ENCODE measurements at regions not wholly inside any gene's neighbourhood (a gene's known extent, or its start where the extent isn't known, plus 50 kb on each side); places are given as distances from the start of the nearest gene placed in this dataset.

GRCh38 chr4:27830251-27830650 lies 969.6 kb downstream of the STIM2 start:
- intact Hi-C loops (cut with DNase I; ENCODE audit: low total_unique reads), result no loop called here
- no peak for TF ChIP-seq POLR2A (IDR thresholded peaks at IDR 0.05)
- TF ChIP-seq, protein P1, sequence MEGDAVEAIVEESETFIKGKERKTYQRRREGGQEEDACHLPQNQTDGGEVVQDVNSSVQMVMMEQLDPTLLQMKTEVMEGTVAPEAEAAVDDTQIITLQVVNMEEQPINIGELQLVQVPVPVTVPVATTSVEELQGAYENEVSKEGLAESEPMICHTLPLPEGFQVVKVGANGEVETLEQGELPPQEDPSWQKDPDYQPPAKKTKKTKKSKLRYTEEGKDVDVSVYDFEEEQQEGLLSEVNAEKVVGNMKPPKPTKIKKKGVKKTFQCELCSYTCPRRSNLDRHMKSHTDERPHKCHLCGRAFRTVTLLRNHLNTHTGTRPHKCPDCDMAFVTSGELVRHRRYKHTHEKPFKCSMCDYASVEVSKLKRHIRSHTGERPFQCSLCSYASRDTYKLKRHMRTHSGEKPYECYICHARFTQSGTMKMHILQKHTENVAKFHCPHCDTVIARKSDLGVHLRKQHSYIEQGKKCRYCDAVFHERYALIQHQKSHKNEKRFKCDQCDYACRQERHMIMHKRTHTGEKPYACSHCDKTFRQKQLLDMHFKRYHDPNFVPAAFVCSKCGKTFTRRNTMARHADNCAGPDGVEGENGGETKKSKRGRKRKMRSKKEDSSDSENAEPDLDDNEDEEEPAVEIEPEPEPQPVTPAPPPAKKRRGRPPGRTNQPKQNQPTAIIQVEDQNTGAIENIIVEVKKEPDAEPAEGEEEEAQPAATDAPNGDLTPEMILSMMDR (IDR thresholded peaks at IDR 0.05), result no peak
- TF ChIP-seq POLR2AphosphoS5 (IDR thresholded peaks at IDR 0.05), result no peak
- no peak for TF ChIP-seq EP300 (IDR thresholded peaks at IDR 0.05)

DNA sequence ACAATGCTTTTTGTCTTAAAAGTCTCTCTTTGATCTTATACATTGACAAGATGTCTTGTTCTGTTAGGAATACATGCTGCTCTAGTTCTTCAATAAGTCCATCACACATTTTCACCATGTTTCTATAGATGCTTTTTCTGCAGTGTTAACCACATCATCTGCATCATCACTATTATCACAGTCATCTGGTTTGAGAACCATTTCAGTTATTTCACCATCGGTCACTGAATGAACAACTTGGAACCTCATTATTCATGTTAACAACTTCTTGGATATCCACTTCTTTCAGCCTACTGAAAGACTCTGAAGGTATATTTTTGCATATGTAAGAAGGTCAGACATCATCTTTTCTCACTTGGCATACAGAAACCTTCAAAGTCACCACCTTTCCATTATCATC lies 975.2 kb downstream of the STIM2 start:
- H3K4me3 ChIP-seq, result no peak overlapping the region
- intact Hi-C loops (cut with DNase I; ENCODE audit: low total_unique reads), result no loop called here
- H3K4me1 ChIP-seq, result no peaks in the 10 kb centered on the region
- no peaks in the 10 kb centered on the region for H3K9me3 ChIP-seq
- no peak for DNase-seq
- 83 to 95% (median 88%) methylated on average over 1 of the region's 1 CpG for WGBS, 5 donors
- no peaks in the 10 kb centered on the region for H3K27me3 ChIP-seq
- TF ChIP-seq EP300 (IDR thresholded peaks at IDR 0.05) (no peak), POLR2A (IDR thresholded peaks at IDR 0.05) (no peak), POLR2AphosphoS5 (IDR thresholded peaks at IDR 0.05) (no peak)
- TF ChIP-seq, protein P1 (IDR thresholded peaks at IDR 0.05), result no peak
- H3K36me3 ChIP-seq, result no peaks in the 10 kb centered on the region
- no peak overlapping the region for H3K27ac ChIP-seq

More at GRCh38 chr4:27830251-27830650, 969.6 kb downstream of the STIM2 start:
- Histone ChIP-seq H3K4me1 (no peaks in the 10 kb centered on the region), H3K27ac (no peak overlapping the region), H3K36me3 (no peaks in the 10 kb centered on the region), H3K4me3 (no peak overlapping the region), H3K27me3 (no peaks in the 10 kb centered on the region), H3K9me3 (no peaks in the 10 kb centered on the region)
- DNase-seq, result no peak
- WGBS, 5 donors, result 73 to 84% (median 75%) methylated on average over 3 of the region's 3 CpGs

DNA sequence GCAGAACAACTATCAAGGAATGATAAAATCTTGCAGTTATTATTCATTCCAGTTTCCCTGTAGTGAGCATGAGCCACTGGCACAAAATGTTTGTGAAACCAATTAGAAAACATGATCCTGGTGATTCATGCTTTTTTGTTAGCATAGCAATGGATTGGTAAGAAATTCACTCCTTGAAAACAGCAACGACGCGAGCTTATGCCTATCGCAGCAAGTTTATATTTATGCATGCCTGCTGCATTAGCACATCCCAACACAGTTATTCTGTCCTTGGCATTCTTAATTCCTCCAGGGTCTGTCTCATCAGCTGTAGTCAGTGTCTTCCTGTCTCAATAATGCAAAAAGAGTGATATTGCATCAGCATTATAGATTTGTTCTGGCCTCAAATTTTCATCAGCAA lies 975.9 kb downstream of the STIM2 start:
- no peaks in the 10 kb centered on the region for H3K9me3 ChIP-seq
- no peak for DNase-seq
- no peaks in the 10 kb centered on the region for H3K36me3 ChIP-seq
- no peaks in the 10 kb centered on the region for H3K4me1 ChIP-seq
- no peak overlapping the region for H3K27ac ChIP-seq
- intact Hi-C loops (cut with DNase I; ENCODE audit: low total_unique reads), result no loop called here
- no peak for TF ChIP-seq POLR2A (IDR thresholded peaks at IDR 0.05)
- TF ChIP-seq, protein P1 (IDR thresholded peaks at IDR 0.05), result no peak
- TF ChIP-seq EP300 (IDR thresholded peaks at IDR 0.05), result no peak
- TF ChIP-seq POLR2AphosphoS5 (IDR thresholded peaks at IDR 0.05), result no peak
- H3K4me3 ChIP-seq, result no peak overlapping the region
- no peaks in the 10 kb centered on the region for H3K27me3 ChIP-seq
- 71 to 91% (median 88%) methylated on average over 4 of the region's 4 CpGs for WGBS, 5 donors

DNA sequence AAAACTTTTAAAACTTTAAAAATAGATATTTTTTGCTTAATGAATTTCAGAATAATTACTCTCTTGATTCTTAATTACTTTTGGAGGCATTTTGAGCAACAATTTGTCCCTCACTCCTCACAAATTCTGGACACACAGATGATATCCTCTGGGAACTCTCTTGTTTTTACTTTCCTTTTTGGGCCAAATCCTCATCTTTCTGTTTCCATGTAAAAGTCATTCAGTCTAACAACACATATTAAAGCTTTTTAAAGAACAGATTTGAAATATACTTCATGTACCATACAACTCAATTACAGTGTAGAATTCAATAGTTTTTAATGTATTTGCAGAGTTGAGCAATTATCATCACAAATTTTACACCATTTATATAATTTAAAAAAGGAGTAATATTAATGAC lies 983.1 kb downstream of the STIM2 start:
- intact Hi-C loops (cut with DNase I; ENCODE audit: low total_unique reads), result no loop called here
- Histone ChIP-seq H3K36me3 (no peaks in the 10 kb centered on the region), H3K4me1 (no peaks in the 10 kb centered on the region), H3K4me3 (no peak overlapping the region), H3K27ac (no peak overlapping the region), H3K9me3 (no peaks in the 10 kb centered on the region), H3K27me3 (no peaks in the 10 kb centered on the region)
- no peak for DNase-seq
- TF ChIP-seq EP300 (IDR thresholded peaks at IDR 0.05) (no peak), POLR2AphosphoS5 (IDR thresholded peaks at IDR 0.05) (no peak), POLR2A (IDR thresholded peaks at IDR 0.05) (no peak)
- TF ChIP-seq, protein P1 (IDR thresholded peaks at IDR 0.05), result no peak
